ENCODE measurements at regions not wholly inside any gene's neighbourhood (a gene's known extent, or its start where the extent isn't known, plus 50 kb on each side); places are given as distances from the start of the nearest gene placed in this dataset.

DNA sequence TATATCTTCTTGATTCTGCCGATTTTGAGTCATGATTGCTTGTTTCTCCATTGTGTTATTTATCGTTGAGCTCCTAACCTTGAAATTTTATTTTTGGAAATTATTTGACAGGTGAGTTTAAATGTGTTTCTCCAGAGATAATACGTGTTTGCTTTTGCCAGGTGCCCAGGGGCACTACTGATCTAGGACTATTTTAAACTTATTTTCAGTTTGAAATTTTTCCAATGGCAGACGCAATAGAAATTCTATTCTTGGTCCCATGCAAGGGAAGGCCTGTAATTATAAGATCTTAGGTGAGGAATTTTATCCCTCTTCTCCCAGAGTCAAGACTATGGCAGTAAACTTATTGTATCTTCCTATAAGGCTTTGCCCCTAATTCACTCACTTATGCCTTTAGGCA lies 252.8 kb downstream of the AEBP2 start:
- H3K4me1 ChIP-seq (ENCODE audit: control insufficient read depth in 1 of 2, insufficient read depth in 2 of 2, low read length in 2 of 2): no peaks in the 10 kb centered on the region
- intact Hi-C loops (cut with micrococcal nuclease): no loop called here
- no peaks in the 10 kb centered on the region for H4K20me1 ChIP-seq (ENCODE audit: insufficient read depth)
- no peak overlapping the region for H3K4me2 ChIP-seq (ENCODE audit: low read length)
- no peaks in the 10 kb centered on the region for H3K79me2 ChIP-seq (ENCODE audit: insufficient read depth, low read length)
- RAD21 ChIA-PET (ENCODE audit: low non-redundant PET in 1 of 2, low total read pairs in 2 of 2, uncharacterized antibody in 2 of 2, unreplicated experiment in 2 of 2): no interaction called here
- no peak for TF ChIP-seq POLR2A (IDR thresholded peaks at IDR 0.05; ENCODE audit: borderline replicate concordance, extremely low read depth, insufficient read depth, insufficient read length)
- no peak for TF ChIP-seq EZH2 (IDR thresholded peaks at IDR 0.05)
- TF ChIP-seq TCF7L2 (IDR thresholded peaks at IDR 0.05; ENCODE audit: borderline replicate concordance, extremely low read depth, insufficient read depth, insufficient read length): no peak
- no peak for TF ChIP-seq SIN3A (IDR thresholded peaks at IDR 0.05; ENCODE audit: low read depth)
- BruUV-seq (replicated peaks): no TSS peak
- ATAC-seq (no peak), DNase-seq (ENCODE audit: low read depth, low spot score) (no peak)
- H3K4me3 ChIP-seq (replicated peaks in 1 of 2; ENCODE audit: low read depth in 1 of 2, low read length in 2 of 2): no peak overlapping the region
- no peaks in the 10 kb centered on the region for H3K36me3 ChIP-seq (ENCODE audit: control insufficient read depth in 1 of 2, insufficient read depth in 2 of 2, low read length in 2 of 2)
- no peaks in the 10 kb centered on the region for H3K9me2 ChIP-seq (ENCODE audit: insufficient read depth)
- no peak overlapping the region for H2AFZ ChIP-seq (ENCODE audit: low read depth, low read length, poor library complexity, severe bottlenecking)
- H3K27me3 ChIP-seq (ENCODE audit: insufficient read depth, low read length): no peaks in the 10 kb centered on the region
- CTCF ChIA-PET: no interaction called here
- no peak overlapping the region for H3K9ac ChIP-seq (ENCODE audit: low read length)
- POLR2A ChIA-PET: no interaction called here
- no peaks in the 10 kb centered on the region for H3K9me3 ChIP-seq (ENCODE audit: control insufficient read depth in 1 of 2, insufficient read depth in 1 of 2, low read depth in 1 of 2, low read length in 2 of 2)
- H3K27ac ChIP-seq (ENCODE audit: low read depth, low read length): no peak overlapping the region

DNA sequence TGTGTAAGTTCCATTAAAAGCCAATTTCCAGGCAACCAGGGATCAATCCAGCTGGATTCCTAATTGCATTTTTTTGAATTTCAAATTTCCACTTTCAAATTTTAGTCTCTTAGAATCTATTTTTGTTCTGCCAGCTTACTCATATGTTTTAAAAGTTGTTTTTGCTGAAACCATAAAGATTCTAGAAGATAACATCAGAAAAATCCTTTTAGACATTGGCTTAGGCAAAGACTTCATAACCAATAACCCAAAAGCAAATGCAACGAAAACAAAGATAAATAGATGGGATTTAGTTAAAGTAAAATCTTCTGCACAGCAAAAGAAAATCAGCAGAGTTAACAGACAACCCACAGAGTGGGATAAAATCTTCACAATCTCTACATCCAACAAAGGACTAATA lies 253.3 kb downstream of the AEBP2 start:
- H3K4me3 ChIP-seq (replicated peaks in 1 of 2; ENCODE audit: low read depth in 1 of 2, low read length in 2 of 2): no peak overlapping the region
- no TSS peak for BruUV-seq (replicated peaks)
- H4K20me1 ChIP-seq (ENCODE audit: insufficient read depth): no peaks in the 10 kb centered on the region
- no peak for DNase-seq (ENCODE audit: low read depth, low spot score)
- ChIA-PET RAD21 (ENCODE audit: low non-redundant PET in 1 of 2, low total read pairs in 2 of 2, uncharacterized antibody in 2 of 2, unreplicated experiment in 2 of 2) (no interaction called here), CTCF (no interaction called here), POLR2A (no interaction called here)
- H2AFZ ChIP-seq (ENCODE audit: low read depth, low read length, poor library complexity, severe bottlenecking): no peak overlapping the region
- H3K36me3 ChIP-seq (ENCODE audit: control insufficient read depth in 1 of 2, insufficient read depth in 2 of 2, low read length in 2 of 2): no peaks in the 10 kb centered on the region
- no peak overlapping the region for H3K9ac ChIP-seq (ENCODE audit: low read length)
- TF ChIP-seq POLR2AphosphoS5 (IDR thresholded peaks at IDR 0.05; ENCODE audit: low read depth, low read length): no peak
- no peak for TF ChIP-seq EZH2phosphoT487 (IDR thresholded peaks at IDR 0.05; ENCODE audit: borderline replicate concordance)
- no peak for TF ChIP-seq YY1 (IDR thresholded peaks at IDR 0.05; ENCODE audit: extremely low read depth, insufficient replicate concordance, low read depth, low read length)
- no peak for TF ChIP-seq FOSL1 (IDR thresholded peaks at IDR 0.05; ENCODE audit: low read depth)
- TF ChIP-seq, protein P1, sequence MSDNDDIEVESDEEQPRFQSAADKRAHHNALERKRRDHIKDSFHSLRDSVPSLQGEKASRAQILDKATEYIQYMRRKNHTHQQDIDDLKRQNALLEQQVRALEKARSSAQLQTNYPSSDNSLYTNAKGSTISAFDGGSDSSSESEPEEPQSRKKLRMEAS (IDR thresholded peaks at IDR 0.05): no peak
- no peak for TF ChIP-seq EZH2 (IDR thresholded peaks at IDR 0.05)
- no peak for TF ChIP-seq POLR2A (IDR thresholded peaks at IDR 0.05; ENCODE audit: borderline replicate concordance, extremely low read depth, insufficient read depth, insufficient read length)
- no peak for TF ChIP-seq EGR1 (IDR thresholded peaks at IDR 0.05; ENCODE audit: low read depth)
- TF ChIP-seq TCF7L2 (IDR thresholded peaks at IDR 0.05; ENCODE audit: borderline replicate concordance, extremely low read depth, insufficient read depth, insufficient read length): no peak
- no peak for TF ChIP-seq ZNF274 (IDR thresholded peaks at IDR 0.05; ENCODE audit: low read depth, low read length)
- no peak for TF ChIP-seq SRF (IDR thresholded peaks at IDR 0.05; ENCODE audit: low read depth)
- H3K27ac ChIP-seq (ENCODE audit: low read depth, low read length): no peak overlapping the region
- no peaks in the 10 kb centered on the region for H3K4me1 ChIP-seq (ENCODE audit: control insufficient read depth in 1 of 2, insufficient read depth in 2 of 2, low read length in 2 of 2)
- no peak overlapping the region for H3K4me2 ChIP-seq (ENCODE audit: low read length)
- no peaks in the 10 kb centered on the region for H3K79me2 ChIP-seq (ENCODE audit: insufficient read depth, low read length)
- intact Hi-C loops (cut with micrococcal nuclease): no loop called here
- H3K27me3 ChIP-seq (ENCODE audit: insufficient read depth, low read length): no peaks in the 10 kb centered on the region
- H3K9me2 ChIP-seq (ENCODE audit: insufficient read depth): no peaks in the 10 kb centered on the region
- no peaks in the 10 kb centered on the region for H3K9me3 ChIP-seq (ENCODE audit: control insufficient read depth in 1 of 2, insufficient read depth in 1 of 2, low read depth in 1 of 2, low read length in 2 of 2)
- ATAC-seq: no peak
